Ovary (tissue), 3 donors: ENCODE measurements at regions not wholly inside any gene's neighbourhood (a gene's known extent, or its start where the extent isn't known, plus 50 kb on each side); places are given as distances from the start of the nearest gene placed in this dataset.

Experiments
- CTCF ChIP-seq, 3 donors: fragments of 450-650 bp in 2 of 3; fragments of 200-600 bp in 1 of 3; IDR thresholded peaks; one replicate each; pipeline versions ENCODE4 v1.5.1 to v1.8.0; 2016 to 2022; ENCODE audit warnings: antibody characterized with exemption in 3 of 3, mild to moderate bottlenecking in 1 of 3
- POLR2A ChIP-seq: fragments of 450-650 bp; IDR thresholded peaks from one replicate; pipeline ENCODE4 v1.6.1; 2017; ENCODE audit warnings: antibody characterized with exemption, mild to moderate bottlenecking, moderate library complexity
- donor health status: DM: no; HTN: no; CAD: no.

GRCh38 chr9:119443179-119443578, 73.9 kb upstream of the BRINP1 start:
- no peak for TF ChIP-seq CTCF (IDR thresholded peaks at IDR 0.05)
- TF ChIP-seq POLR2A = no peak
